Mesenchymal stem cell (in vitro differentiated cells and primary cell): ENCODE measurements at regions not wholly inside any gene's neighbourhood (a gene's known extent, or its start where the extent isn't known, plus 50 kb on each side); places are given as distances from the start of the nearest gene placed in this dataset.

Experiments
- DNase-seq: peaks from one replicate; pipeline ENCODE4 v3.0.0-alpha.2; 2013
- H2AFZ ChIP-seq: one replicate; pipeline ENCODE4 v1.6.1; 2013; ENCODE audit warnings: low read depth, mild to moderate bottlenecking, control low read depth, inconsistent platforms, low read length, moderate library complexity
- H2AK5ac ChIP-seq: 2 replicates; pipeline ENCODE4 v1.6.1; 2013; ENCODE audit warnings: low read length, moderate library complexity, mild to moderate bottlenecking, inconsistent platforms; ENCODE audit not compliant: severe bottlenecking
- H2BK120ac ChIP-seq: one replicate; pipeline ENCODE4 v1.6.1; 2013; ENCODE audit warnings: low read depth, mild to moderate bottlenecking, inconsistent platforms, low read length, moderate library complexity
- H2BK12ac ChIP-seq, 2 experiments: one replicate each; pipeline ENCODE4 v1.6.1; 2013; ENCODE audit warnings: inconsistent platforms in 2 of 2, low read length in 2 of 2, mild to moderate bottlenecking in 2 of 2, moderate library complexity in 2 of 2, control low read depth in 1 of 2
- H2BK15ac ChIP-seq: one replicate; pipeline ENCODE4 v1.6.1; 2013; ENCODE audit warnings: mild to moderate bottlenecking, low read depth, inconsistent platforms; ENCODE audit not compliant: poor library complexity, severe bottlenecking
- H2BK5ac ChIP-seq: 2 replicates; pipeline ENCODE4 v1.6.1; 2013; ENCODE audit warnings: low read depth, mild to moderate bottlenecking, low read length, control low read depth, inconsistent platforms; ENCODE audit not compliant: poor library complexity, severe bottlenecking
- H3K14ac ChIP-seq, 2 experiments: one replicate each; pipeline ENCODE4 v1.6.1; 2013; ENCODE audit warnings: inconsistent platforms in 2 of 2, low read length in 2 of 2, control low read depth in 1 of 2, mild to moderate bottlenecking in 1 of 2, moderate library complexity in 1 of 2
- H3K18ac ChIP-seq, 2 experiments: one replicate each; pipeline ENCODE4 v1.6.1; 2013; ENCODE audit warnings: inconsistent platforms in 2 of 2, low read length in 2 of 2, control low read depth in 1 of 2, low read depth in 1 of 2, mild to moderate bottlenecking in 1 of 2
- H3K23ac ChIP-seq, 2 experiments: one replicate each; pipeline ENCODE4 v1.6.1; 2013; ENCODE audit warnings: inconsistent platforms in 2 of 2, low read length in 2 of 2, mild to moderate bottlenecking in 2 of 2, moderate library complexity in 2 of 2, control low read depth in 1 of 2
- H3K27ac ChIP-seq: 2 replicates; pipeline ENCODE4 v1.5.1; 2013; ENCODE audit warnings: mild to moderate bottlenecking, moderate library complexity, low read length, control low read depth, inconsistent platforms; ENCODE audit not compliant: poor library complexity, severe bottlenecking
- H3K27me3 ChIP-seq, 2 experiments: 2 replicates each; pipeline versions ENCODE4 v1.6.1 to v1.7.0; 2013; ENCODE audit warnings: low read length in 2 of 2, mild to moderate bottlenecking in 2 of 2, moderate library complexity in 2 of 2, control low read depth in 1 of 2, inconsistent platforms in 1 of 2; ENCODE audit not compliant: control insufficient read depth in 1 of 2, insufficient read depth in 1 of 2
- H3K36me3 ChIP-seq, 2 experiments: 2 replicates each; pipeline versions ENCODE4 v1.6.1 to v1.7.0; 2013; ENCODE audit warnings: low read length in 2 of 2, control low read depth in 1 of 2, inconsistent platforms in 1 of 2, low read depth in 1 of 2, mild to moderate bottlenecking in 1 of 2; ENCODE audit not compliant: insufficient read depth in 2 of 2, control insufficient read depth in 1 of 2
- H3K4ac ChIP-seq, 2 experiments: one replicate each; pipeline ENCODE4 v1.6.1; 2013; ENCODE audit warnings: inconsistent platforms in 2 of 2, low read length in 2 of 2, mild to moderate bottlenecking in 2 of 2, moderate library complexity in 2 of 2, control low read depth in 1 of 2, low read depth in 1 of 2
- H3K4me1 ChIP-seq: 2 replicates; pipeline ENCODE4 v1.6.1; 2013; ENCODE audit warnings: low read depth, low read length, control low read depth; ENCODE audit not compliant: control insufficient read depth, insufficient read depth
- H3K4me2 ChIP-seq: 2 replicates; pipeline ENCODE4 v1.6.1; 2013; ENCODE audit warnings: low read length, mild to moderate bottlenecking, inconsistent platforms; ENCODE audit not compliant: poor library complexity, severe bottlenecking
- H3K4me3 ChIP-seq, 2 experiments: 2 replicates each; pipeline versions ENCODE4 v1.5.1 to v1.7.0; 2013; ENCODE audit warnings: low read length in 2 of 2, mild to moderate bottlenecking in 2 of 2, control low read depth in 1 of 2, low read depth in 1 of 2; ENCODE audit not compliant: insufficient read depth in 1 of 2
- H3K79me1 ChIP-seq: replicated peaks from 2 replicates; pipeline ENCODE4 v1.6.1; 2013; ENCODE audit warnings: mild to moderate bottlenecking, control low read depth, low read length, inconsistent platforms; ENCODE audit not compliant: poor library complexity, severe bottlenecking
- H3K9ac ChIP-seq: 2 replicates; pipeline ENCODE4 v1.7.0; 2013; ENCODE audit warnings: mild to moderate bottlenecking, low read length, moderate library complexity
- H3K9me3 ChIP-seq: 2 replicates; pipeline ENCODE4 v1.7.0; 2013; ENCODE audit warnings: mild to moderate bottlenecking, low read length; ENCODE audit not compliant: control insufficient read depth
- H4K8ac ChIP-seq: one replicate; pipeline ENCODE4 v1.6.1; 2013; ENCODE audit warnings: inconsistent platforms, mild to moderate bottlenecking, low read length, moderate library complexity
- H4K91ac ChIP-seq: one replicate; pipeline ENCODE4 v1.6.1; 2013; ENCODE audit warnings: mild to moderate bottlenecking, low read length, inconsistent platforms
- WGBS: methylation state at CpG from one replicate; pipeline ENCODE4 v1.1.7; 2013; ENCODE audit warnings: mixed read lengths; 5-methylcytosine and 5-hydroxymethylcytosine counted together

DNA sequence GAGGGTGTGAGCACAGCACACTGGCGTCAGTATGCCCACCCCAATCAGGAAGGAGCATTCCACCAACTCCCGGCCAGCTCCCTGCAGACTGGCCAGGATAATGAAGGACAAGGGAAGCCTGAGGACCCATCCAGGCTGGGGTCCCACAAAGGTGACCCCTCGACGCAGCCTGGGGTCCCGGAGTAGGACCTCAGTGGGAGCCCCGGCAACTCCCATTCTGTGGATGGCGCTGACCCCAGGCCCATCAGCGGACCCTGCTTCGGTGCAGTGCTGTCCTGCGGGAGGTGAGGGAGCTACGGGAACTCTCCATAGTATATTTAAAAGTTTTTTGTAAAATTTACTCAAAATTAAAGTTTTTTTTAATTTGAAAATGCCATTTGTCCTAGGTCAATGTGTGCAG is 137.7 kb upstream of the NKX1-1 start:
- no peak overlapping the region for H2AFZ ChIP-seq
- H3K4me1 ChIP-seq: peaks cover under 1% of the 10 kb centered on the region
- no peak overlapping the region for H3K18ac ChIP-seq
- H4K8ac ChIP-seq: no peak overlapping the region
- H2BK120ac ChIP-seq: no peak overlapping the region
- H3K27ac ChIP-seq: no peak overlapping the region
- no peak overlapping the region for H3K23ac ChIP-seq
- no peak overlapping the region for H3K4me3 ChIP-seq
- no peak overlapping the region for H3K4me2 ChIP-seq
- H2AK5ac ChIP-seq: no peak overlapping the region
- WGBS: 93% methylated on average over 7 of the region's 11 CpGs
- H3K36me3 ChIP-seq: no peaks in the 10 kb centered on the region
- no peak overlapping the region for H2BK12ac ChIP-seq
- no peak overlapping the region for H2BK5ac ChIP-seq
- no peak overlapping the region for H2BK15ac ChIP-seq
- peaks cover 20 to 52% of the 10 kb centered on the region in 2 experiments for H3K27me3 ChIP-seq
- H3K9ac ChIP-seq: no peak overlapping the region
- H4K91ac ChIP-seq: no peak overlapping the region
- DNase-seq: no peak
- H3K9me3 ChIP-seq: no peaks in the 10 kb centered on the region
- H3K4ac ChIP-seq: no peak overlapping the region
- no peaks in the 10 kb centered on the region for H3K79me1 ChIP-seq
- H3K14ac ChIP-seq: no peak overlapping the region

DNA sequence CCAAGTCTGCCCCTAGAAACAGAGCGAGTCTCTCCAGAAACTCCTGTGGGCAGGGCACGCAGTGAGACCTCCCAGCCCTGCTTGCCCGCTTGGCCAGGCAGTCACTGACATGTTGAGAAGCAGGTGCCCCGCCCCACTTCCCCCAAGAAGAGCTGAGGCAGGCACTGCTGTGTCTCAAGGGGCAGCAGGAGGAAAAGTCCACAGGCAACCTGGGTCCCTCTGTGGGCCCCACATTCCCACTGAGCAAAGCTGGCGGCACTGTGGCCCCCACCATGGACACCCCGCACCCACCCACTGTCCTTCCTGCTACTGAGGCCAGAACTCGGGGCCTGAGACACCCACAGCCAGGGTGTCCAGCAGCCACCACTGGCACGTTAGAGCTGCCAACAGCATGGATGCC is 137.3 kb upstream of the NKX1-1 start:
- H4K91ac ChIP-seq: no peak overlapping the region
- no peak overlapping the region for H3K9ac ChIP-seq
- H3K27me3 ChIP-seq: peaks cover 18 to 54% of the 10 kb centered on the region in 2 experiments
- H3K79me1 ChIP-seq: no peaks in the 10 kb centered on the region
- H3K4me1 ChIP-seq: no peaks in the 10 kb centered on the region
- no peak overlapping the region for H3K4me3 ChIP-seq
- no peak overlapping the region for H2AFZ ChIP-seq
- no peak overlapping the region for H2BK15ac ChIP-seq
- H4K8ac ChIP-seq: no peak overlapping the region
- no peak overlapping the region for H3K18ac ChIP-seq
- no peaks in the 10 kb centered on the region for H3K9me3 ChIP-seq
- no peak overlapping the region for H2AK5ac ChIP-seq
- H2BK12ac ChIP-seq: no peak overlapping the region
- H3K4me2 ChIP-seq: no peak overlapping the region
- H2BK120ac ChIP-seq: no peak overlapping the region
- H3K36me3 ChIP-seq: no peaks in the 10 kb centered on the region
- H2BK5ac ChIP-seq: no peak overlapping the region
- no peak overlapping the region for H3K4ac ChIP-seq
- H3K27ac ChIP-seq: no peak overlapping the region
- no peak for DNase-seq
- H3K23ac ChIP-seq: no peak overlapping the region
- H3K14ac ChIP-seq: no peak overlapping the region
- WGBS: 88% methylated on average over 8 of the region's 8 CpGs

DNA sequence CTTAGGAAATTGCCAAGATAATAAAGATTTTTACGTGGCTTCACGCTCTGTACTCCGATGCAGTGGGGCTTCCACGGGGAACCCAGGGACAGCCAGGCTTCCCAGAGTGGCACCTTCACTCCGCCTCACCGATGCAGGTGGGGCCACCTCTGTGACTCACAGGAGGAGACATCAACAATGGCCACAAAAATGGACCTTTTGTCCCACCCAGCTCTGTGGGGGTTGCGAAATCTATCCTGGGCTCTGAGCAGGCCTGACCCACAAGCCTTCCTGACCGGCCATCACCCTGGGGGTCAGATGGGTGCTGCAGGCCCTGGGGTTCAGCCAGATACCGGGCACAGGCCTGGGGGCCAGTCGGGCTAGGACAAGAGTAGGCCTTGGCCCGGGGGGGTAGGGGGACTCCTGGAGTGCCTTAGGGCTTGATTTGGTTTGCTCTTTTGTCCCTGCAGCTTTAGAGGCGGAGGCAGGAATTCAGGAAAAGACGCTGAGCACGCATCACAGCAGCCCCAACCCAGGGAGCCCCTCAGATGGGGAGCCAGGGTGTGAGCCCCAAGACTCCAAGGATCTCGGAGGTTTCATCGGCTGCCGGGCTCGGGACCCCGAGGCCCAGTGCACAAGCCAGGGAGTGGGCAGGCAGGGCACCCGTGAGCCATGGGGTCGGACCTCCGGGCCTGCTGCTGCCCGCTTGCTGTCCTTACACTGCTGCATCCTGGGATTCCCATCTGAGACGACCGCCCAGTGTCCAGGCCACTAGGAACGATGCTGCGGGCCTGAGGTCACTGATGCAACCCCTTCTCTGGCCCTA is 136.5 kb upstream of the NKX1-1 start:
- 85% methylated on average over 27 of the region's 27 CpGs for WGBS
- no peaks in the 10 kb centered on the region for H3K79me1 ChIP-seq

DNA sequence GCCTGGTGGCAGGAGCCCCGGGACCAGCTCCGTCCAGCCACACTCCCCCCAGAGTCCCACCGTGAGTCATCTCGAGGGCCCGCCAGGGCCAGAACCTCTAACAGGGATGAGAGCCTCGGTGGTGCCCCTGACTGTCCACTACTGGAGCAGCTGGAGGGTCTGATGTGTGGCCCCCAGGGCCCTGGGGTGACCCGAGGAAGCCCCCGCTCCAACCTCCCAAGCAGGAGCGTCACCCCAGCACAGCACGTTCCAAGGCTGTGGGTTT is 135.9 kb upstream of the NKX1-1 start:
- no peak overlapping the region for H3K27ac ChIP-seq
- no peak overlapping the region for H3K18ac ChIP-seq
- no peak overlapping the region for H3K4me3 ChIP-seq
- H3K79me1 ChIP-seq: no peaks in the 10 kb centered on the region
- 86% methylated on average over 10 of the region's 10 CpGs for WGBS
- no peak overlapping the region for H4K8ac ChIP-seq
- H3K14ac ChIP-seq: no peak overlapping the region
- H3K4ac ChIP-seq: no peak overlapping the region
- H2AK5ac ChIP-seq: no peak overlapping the region
- peaks cover 4 to 48% of the 10 kb centered on the region in 2 experiments for H3K27me3 ChIP-seq
- DNase-seq: no peak
- H3K23ac ChIP-seq: no peak overlapping the region
- H2BK15ac ChIP-seq: no peak overlapping the region
- H3K36me3 ChIP-seq: no peaks in the 10 kb centered on the region
- no peak overlapping the region for H2BK12ac ChIP-seq
- no peak overlapping the region for H2AFZ ChIP-seq
- H4K91ac ChIP-seq: no peak overlapping the region
- H2BK5ac ChIP-seq: no peak overlapping the region
- no peak overlapping the region for H3K9ac ChIP-seq
- no peak overlapping the region for H3K4me2 ChIP-seq
- H3K9me3 ChIP-seq: no peaks in the 10 kb centered on the region
- H3K4me1 ChIP-seq: no peaks in the 10 kb centered on the region
- H2BK120ac ChIP-seq: no peak overlapping the region

More for the DNA sequence above, 136.5 kb upstream of the NKX1-1 start:
- H3K4me1 ChIP-seq: no peaks in the 10 kb centered on the region
- H3K4me3 ChIP-seq: no peak overlapping the region
- H3K36me3 ChIP-seq: no peaks in the 10 kb centered on the region
- H3K27me3 ChIP-seq: peaks cover 9 to 48% of the 10 kb centered on the region in 2 experiments
- no peak overlapping the region for H2BK120ac ChIP-seq
- no peak overlapping the region for H3K27ac ChIP-seq
- no peak overlapping the region for H3K4me2 ChIP-seq
- H3K18ac ChIP-seq: no peak overlapping the region
- H2AFZ ChIP-seq: no peak overlapping the region
- H2BK15ac ChIP-seq: no peak overlapping the region
- no peak overlapping the region for H3K23ac ChIP-seq
- H4K91ac ChIP-seq: no peak overlapping the region
- no peak for DNase-seq
- no peak overlapping the region for H2BK12ac ChIP-seq
- H3K9ac ChIP-seq: no peak overlapping the region
- H3K14ac ChIP-seq: no peak overlapping the region
- H3K9me3 ChIP-seq: no peaks in the 10 kb centered on the region
- H3K4ac ChIP-seq: no peak overlapping the region
- H2AK5ac ChIP-seq: no peak overlapping the region
- H2BK5ac ChIP-seq: no peak overlapping the region
- no peak overlapping the region for H4K8ac ChIP-seq
